PC-3 (cell line): ENCODE measurements at regions not wholly inside any gene's neighbourhood (a gene's known extent, or its start where the extent isn't known, plus 50 kb on each side); places are given as distances from the start of the nearest gene placed in this dataset.
"Not testable (repeated sequence)": the region's sequence is repeated elsewhere in the genome, so short reads cannot be mapped to it uniquely, and the experiment has no call there.

Experiments used
- ATAC-seq: fragments of 200-7000 bp; cut with Tn5 transposase; 2 replicates; pipeline ENCODE4 v1.9.1; 2020; ENCODE audit warnings: mild to moderate bottlenecking, moderate library complexity
- BruUV-seq: library from RNA; stranded (reverse); fragments of 400-500 nt; replicated peaks from 2 replicates; lab custom pipeline; 2021; lab: Mats Ljungman, UMichigan
- CTCF ChIA-PET: fragments of 300-600 bp; sonication (Branson Sonifier 250); formaldehyde crosslinking; loops from one replicate; lab custom pipeline; 2022; ENCODE audit warnings: antibody characterized with exemption; lab: Charles Lee
- POLR2A ChIA-PET: fragments of 300-600 bp; sonication (Branson Sonifier 250); formaldehyde crosslinking; loops from one replicate; lab custom pipeline; 2022; ENCODE audit warnings: antibody characterized with exemption; ENCODE audit not compliant: unreplicated experiment; lab: Charles Lee
- DNase-seq: peaks from one replicate; pipeline ENCODE4 v3.0.0-alpha.2; 2015
- H2AFZ ChIP-seq: fragments of 300-600 bp; sonication (generic); 2 replicates; pipeline ENCODE4 v1.6.0; 2016; ENCODE audit warnings: antibody characterized with exemption, low read length
- H3F3A ChIP-seq: fragments of 300-600 bp; sonication (generic); one replicate; pipeline ENCODE4 v1.6.0; 2017; ENCODE audit warnings: antibody characterized with exemption, low read length, control low read depth, mild to moderate bottlenecking; ENCODE audit not compliant: unreplicated experiment
- H3K27ac ChIP-seq: fragments of 300-600 bp; sonication (generic); 2 replicates; pipeline ENCODE4 v1.5.1; 2016; ENCODE audit warnings: mild to moderate bottlenecking, low read length
- H3K27me3 ChIP-seq: fragments of 300-600 bp; sonication (generic); 2 replicates; pipeline ENCODE4 v1.6.1; 2016; ENCODE audit warnings: low read length, mixed read lengths
- H3K36me3 ChIP-seq: fragments of 300-600 bp; sonication (generic); 2 replicates; pipeline ENCODE4 v1.6.1; 2016; ENCODE audit warnings: low read depth, mixed run types, low read length, mixed read lengths
- H3K4me1 ChIP-seq: fragments of 300-600 bp; sonication (generic); 2 replicates; pipeline ENCODE4 v1.5.1; 2016; ENCODE audit warnings: low read length; ENCODE audit not compliant: insufficient read depth
- H3K4me2 ChIP-seq: fragments of 300-600 bp; sonication (generic); 2 replicates; pipeline ENCODE4 v1.6.0; 2016; ENCODE audit warnings: low read length
- H3K4me3 ChIP-seq: fragments of 300-600 bp; sonication (generic); 2 replicates; pipeline ENCODE4 v1.5.1; 2016; ENCODE audit warnings: mild to moderate bottlenecking, low read length, mixed read lengths
- H3K79me2 ChIP-seq: fragments of 300-600 bp; sonication (generic); 2 replicates; pipeline ENCODE4 v1.6.1; 2017; ENCODE audit warnings: low read length, mixed read lengths
- H3K9ac ChIP-seq: fragments of 300-600 bp; sonication (generic); 2 replicates; pipeline ENCODE4 v1.6.0; 2016; ENCODE audit warnings: mild to moderate bottlenecking, low read length
- H3K9me2 ChIP-seq: fragments of 300-600 bp; sonication (generic); replicated peaks from 2 replicates; pipeline ENCODE4 v1.6.1; 2016; ENCODE audit warnings: mixed run types, low read length, mixed read lengths
- H3K9me3 ChIP-seq: fragments of 300-600 bp; sonication (generic); 2 replicates; pipeline ENCODE4 v1.6.1; 2016; ENCODE audit warnings: low read length, mixed read lengths
- H4K20me1 ChIP-seq: fragments of 300-600 bp; sonication (generic); 2 replicates; pipeline ENCODE4 v1.6.1; 2016; ENCODE audit warnings: low read length, mixed read lengths
- intact Hi-C: fragments of 100-400 bp; cut with micrococcal nuclease; formaldehyde crosslinking; loops from 2 replicates; pipeline ENCODE4 v1.9.0; 2023

GRCh38 chr2:131844044-131844443, 316.4 kb downstream of the CCDC74A start:
- H3K9ac ChIP-seq, H3K4me1 ChIP-seq, H3K9me3 ChIP-seq, H3K27me3 ChIP-seq, H4K20me1 ChIP-seq, H3F3A ChIP-seq, H3K27ac ChIP-seq, CTCF ChIA-PET, H3K4me2 ChIP-seq, BruUV-seq, H3K79me2 ChIP-seq, H3K4me3 ChIP-seq, H2AFZ ChIP-seq, POLR2A ChIA-PET, H3K36me3 ChIP-seq, intact Hi-C loops, H3K9me2 ChIP-seq: not testable (repeated sequence)
- peak; percentile 89 for ATAC-seq
- peak; percentile 64 for DNase-seq

- H3K9me3 ChIP-seq, H3K9ac ChIP-seq, POLR2A ChIA-PET, H3K27me3 ChIP-seq, H3K27ac ChIP-seq, BruUV-seq, H3K4me1 ChIP-seq, H3K9me2 ChIP-seq, H2AFZ ChIP-seq, H3K36me3 ChIP-seq, H3K79me2 ChIP-seq, H3F3A ChIP-seq, CTCF ChIA-PET, H4K20me1 ChIP-seq, H3K4me2 ChIP-seq, ATAC-seq, H3K4me3 ChIP-seq, DNase-seq: not testable (repeated sequence)
- intact Hi-C loops, result loop anchor here (5.0 kb wide), 1 partner anchor 291 kb away; no protein-coding TSS in a partner anchor
These were observed 305.6 kb downstream of the ANKRD30BL start for GRCh38 chr2:131856202-131856601.

GRCh38 chr2:131858197-131858596, 303.6 kb downstream of the ANKRD30BL start:
- not testable (repeated sequence) for H3K27ac ChIP-seq

More at GRCh38 chr2:131858197-131858596, 303.6 kb downstream of the ANKRD30BL start:
- H3K4me1 ChIP-seq, BruUV-seq, H3K9ac ChIP-seq, H3K27me3 ChIP-seq, H4K20me1 ChIP-seq, H3K4me3 ChIP-seq, H3K79me2 ChIP-seq, CTCF ChIA-PET, ATAC-seq, H3K4me2 ChIP-seq, H3K9me3 ChIP-seq, H3K9me2 ChIP-seq, POLR2A ChIA-PET, H3F3A ChIP-seq, H3K36me3 ChIP-seq, H2AFZ ChIP-seq: not testable (repeated sequence)
- DNase-seq, result peak; percentile 6
- intact Hi-C loops, result loop anchor here (5.0 kb wide), 1 partner anchor 289 kb away; no protein-coding TSS in a partner anchor
